Ascending aorta (tissue), 2 donors: ENCODE measurements at regions not wholly inside any gene's neighbourhood (a gene's known extent, or its start where the extent isn't known, plus 50 kb on each side); places are given as distances from the start of the nearest gene placed in this dataset.

ENCODE experiments used
- DNase-seq, 2 donors: peaks; one replicate each; pipeline ENCODE4 v3.0.0-alpha.2; 2019; ENCODE audit warnings: low spot score in 2 of 2
- H3K27ac ChIP-seq, 2 donors: fragments of 200-600 bp; sonication (generic); one replicate each; pipeline ENCODE4 v1.5.1; 2016 to 2017; ENCODE audit warnings: mild to moderate bottlenecking in 1 of 2
- H3K27me3 ChIP-seq: fragments of 200-600 bp; sonication (generic); one replicate; pipeline ENCODE4 v1.5.1; 2017
- H3K36me3 ChIP-seq, 2 donors: fragments of 200-600 bp; sonication (generic); one replicate each; pipeline ENCODE4 v1.5.1; 2016
- H3K4me1 ChIP-seq, 2 donors: fragments of 200-600 bp; sonication (generic); one replicate each; pipeline ENCODE4 v1.5.1; 2016 to 2017; ENCODE audit warnings: mild to moderate bottlenecking in 1 of 2
- H3K4me3 ChIP-seq, 2 donors: fragments of 200-600 bp; sonication (generic); one replicate each; pipeline ENCODE4 v1.5.1; 2016 to 2017; ENCODE audit warnings: mild to moderate bottlenecking in 1 of 2
- H3K9me3 ChIP-seq, 2 donors: fragments of 200-600 bp; sonication (generic); one replicate each; pipeline ENCODE4 v1.5.1; 2016
- intact Hi-C: fragments of 100-400 bp; cut with DNase I; formaldehyde crosslinking; loops from one replicate; pipeline ENCODE4 v1.15.1; 2023
- TF ChIP-seq, protein P1 (sequence below), 3 experiments: fragments of 200-600 bp in 2 of 3; fragments of 450-650 bp in 1 of 3; sonication (generic) in 2 of 3; IDR thresholded peaks; one replicate each; pipeline ENCODE4 v1.5.1; 2016 to 2019; ENCODE audit warnings: antibody characterized with exemption in 3 of 3, mild to moderate bottlenecking in 1 of 3, moderate library complexity in 1 of 3

DNA sequence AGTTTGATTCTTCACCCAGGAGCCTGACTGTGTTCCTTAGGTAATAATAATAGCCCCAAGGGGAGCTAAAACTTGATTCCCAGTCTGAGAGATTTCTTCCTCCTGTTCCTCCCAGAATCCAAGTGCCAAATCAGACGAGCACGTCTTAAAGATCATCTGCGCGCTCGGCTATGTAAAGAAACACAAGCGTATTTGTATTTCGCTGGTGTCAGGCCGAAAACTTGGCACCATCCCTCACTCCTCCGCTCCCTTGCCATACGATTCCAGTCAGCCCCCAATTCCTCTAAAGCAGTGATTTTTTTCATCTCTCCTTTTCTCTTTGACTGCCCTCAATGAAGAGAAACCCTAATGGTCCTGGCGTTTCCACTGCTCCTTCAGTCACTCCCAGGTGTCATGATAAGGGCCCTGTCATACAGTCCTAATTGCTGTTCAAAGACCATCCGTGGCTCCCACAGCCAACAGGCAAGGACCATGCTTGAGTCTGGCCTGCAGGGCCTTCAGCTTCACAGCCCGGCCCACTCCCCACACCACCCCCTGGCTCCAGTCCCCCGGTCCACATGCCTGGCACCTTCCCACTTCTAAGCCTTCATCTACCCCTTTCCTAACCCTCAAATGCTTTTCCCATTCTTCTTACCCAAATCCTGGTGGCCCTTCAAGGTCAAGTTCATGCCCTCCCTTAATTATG lies 130.8 kb upstream of the ID2 start:
- H3K4me3 ChIP-seq, result no peak overlapping the region
- H3K27ac ChIP-seq, result no peak overlapping the region
- TF ChIP-seq, protein P1, sequence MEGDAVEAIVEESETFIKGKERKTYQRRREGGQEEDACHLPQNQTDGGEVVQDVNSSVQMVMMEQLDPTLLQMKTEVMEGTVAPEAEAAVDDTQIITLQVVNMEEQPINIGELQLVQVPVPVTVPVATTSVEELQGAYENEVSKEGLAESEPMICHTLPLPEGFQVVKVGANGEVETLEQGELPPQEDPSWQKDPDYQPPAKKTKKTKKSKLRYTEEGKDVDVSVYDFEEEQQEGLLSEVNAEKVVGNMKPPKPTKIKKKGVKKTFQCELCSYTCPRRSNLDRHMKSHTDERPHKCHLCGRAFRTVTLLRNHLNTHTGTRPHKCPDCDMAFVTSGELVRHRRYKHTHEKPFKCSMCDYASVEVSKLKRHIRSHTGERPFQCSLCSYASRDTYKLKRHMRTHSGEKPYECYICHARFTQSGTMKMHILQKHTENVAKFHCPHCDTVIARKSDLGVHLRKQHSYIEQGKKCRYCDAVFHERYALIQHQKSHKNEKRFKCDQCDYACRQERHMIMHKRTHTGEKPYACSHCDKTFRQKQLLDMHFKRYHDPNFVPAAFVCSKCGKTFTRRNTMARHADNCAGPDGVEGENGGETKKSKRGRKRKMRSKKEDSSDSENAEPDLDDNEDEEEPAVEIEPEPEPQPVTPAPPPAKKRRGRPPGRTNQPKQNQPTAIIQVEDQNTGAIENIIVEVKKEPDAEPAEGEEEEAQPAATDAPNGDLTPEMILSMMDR (IDR thresholded peaks at IDR 0.05), result no peak
- intact Hi-C loops, result no loop called here
- H3K4me1 ChIP-seq, result no peaks in the 10 kb centered on the region
- H3K27me3 ChIP-seq, result no peaks in the 10 kb centered on the region
- no peak for DNase-seq
- H3K9me3 ChIP-seq, result peaks cover 0 to 6% of the 10 kb centered on the region in 2 donors
- H3K36me3 ChIP-seq, result no peaks in the 10 kb centered on the region

DNA sequence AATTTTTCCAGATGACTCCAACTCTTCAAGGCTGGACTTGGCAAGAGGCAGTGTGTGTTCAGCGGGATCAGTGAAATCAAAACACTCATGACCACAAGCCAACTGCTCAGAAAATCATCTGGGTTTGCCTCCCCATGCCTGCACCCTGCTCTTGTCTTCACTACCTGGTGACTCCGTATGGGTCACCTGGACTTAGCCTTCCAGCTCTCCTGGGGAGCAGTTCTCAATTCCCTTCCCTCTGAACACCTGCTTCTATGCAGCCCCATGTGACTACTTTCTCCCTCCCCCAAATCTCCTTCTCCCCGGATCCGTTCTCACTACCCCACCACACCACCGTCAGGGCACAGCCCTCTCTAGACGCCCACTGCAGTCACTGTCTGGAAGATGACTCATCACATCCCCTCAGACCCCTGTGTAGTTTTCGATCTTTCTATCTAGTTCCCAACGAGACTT lies 130.2 kb upstream of the ID2 start:
- Histone ChIP-seq H3K4me3 (no peak overlapping the region), H3K27ac (no peak overlapping the region), H3K36me3 (no peaks in the 10 kb centered on the region), H3K4me1 (no peaks in the 10 kb centered on the region), H3K9me3 (peaks cover 0 to 6% of the 10 kb centered on the region in 2 donors), H3K27me3 (no peaks in the 10 kb centered on the region)
- no peak for DNase-seq
- TF ChIP-seq, protein P1 (IDR thresholded peaks at IDR 0.05), result no peak
- intact Hi-C loops, result no loop called here

DNA sequence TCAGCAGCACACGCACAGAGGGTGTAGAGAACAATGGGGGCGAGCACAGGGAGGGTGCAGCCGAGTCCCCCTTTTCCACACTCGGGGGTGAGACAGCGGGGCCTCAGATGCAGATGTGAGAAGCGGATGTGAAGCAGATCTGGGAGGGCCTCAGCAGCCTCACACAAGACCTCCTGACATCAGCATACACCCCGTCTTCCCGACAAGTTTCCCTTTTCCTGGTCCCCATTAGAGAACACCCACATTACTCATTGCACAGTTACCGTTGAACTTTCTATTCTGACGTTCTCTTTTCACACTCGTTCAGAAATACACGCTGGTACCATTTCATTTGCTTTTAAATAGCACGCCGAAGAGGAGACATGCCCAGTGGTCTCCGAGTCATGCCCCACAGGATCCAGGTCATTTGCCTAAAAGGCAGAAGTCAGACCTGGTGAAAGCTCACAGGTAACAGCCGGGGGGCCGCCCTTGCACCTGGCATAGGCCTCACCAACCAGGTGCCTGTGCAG lies 129.5 kb upstream of the ID2 start:
- intact Hi-C loops, result no loop called here
- H3K4me1 ChIP-seq, result no peaks in the 10 kb centered on the region
- H3K4me3 ChIP-seq, result no peak overlapping the region
- TF ChIP-seq, protein P1 (IDR thresholded peaks at IDR 0.05), result no peak
- no peak for DNase-seq
- no peak overlapping the region for H3K27ac ChIP-seq
- peaks cover 0 to 6% of the 10 kb centered on the region in 2 donors for H3K9me3 ChIP-seq
- H3K27me3 ChIP-seq, result no peaks in the 10 kb centered on the region
- H3K36me3 ChIP-seq, result no peaks in the 10 kb centered on the region

DNA sequence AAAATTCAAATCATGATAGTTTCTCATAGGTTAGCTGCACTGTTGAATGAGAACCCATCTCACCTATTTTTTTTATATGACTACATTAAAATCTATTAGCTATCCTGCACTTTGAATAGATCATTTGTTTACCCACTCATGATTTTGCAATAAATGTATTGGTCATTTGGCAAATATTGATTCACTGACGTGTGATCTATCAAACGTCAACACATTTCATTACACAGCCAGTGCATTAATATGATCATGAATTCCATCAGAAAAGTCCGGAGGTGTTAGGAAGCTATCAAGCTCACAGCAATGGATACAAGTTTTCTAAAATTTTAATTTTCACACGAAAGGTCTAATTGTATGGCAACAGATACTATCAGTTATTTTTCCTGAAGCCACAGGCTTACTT lies 128.2 kb upstream of the ID2 start:
- H3K27ac ChIP-seq, result no peak overlapping the region
- H3K4me1 ChIP-seq, result no peaks in the 10 kb centered on the region
- no peaks in the 10 kb centered on the region for H3K36me3 ChIP-seq
- intact Hi-C loops, result no loop called here
- peaks cover 0 to 6% of the 10 kb centered on the region in 2 donors for H3K9me3 ChIP-seq
- H3K4me3 ChIP-seq, result no peak overlapping the region
- TF ChIP-seq, protein P1 (IDR thresholded peaks at IDR 0.05), result no peak
- H3K27me3 ChIP-seq, result no peaks in the 10 kb centered on the region
- no peak for DNase-seq

DNA sequence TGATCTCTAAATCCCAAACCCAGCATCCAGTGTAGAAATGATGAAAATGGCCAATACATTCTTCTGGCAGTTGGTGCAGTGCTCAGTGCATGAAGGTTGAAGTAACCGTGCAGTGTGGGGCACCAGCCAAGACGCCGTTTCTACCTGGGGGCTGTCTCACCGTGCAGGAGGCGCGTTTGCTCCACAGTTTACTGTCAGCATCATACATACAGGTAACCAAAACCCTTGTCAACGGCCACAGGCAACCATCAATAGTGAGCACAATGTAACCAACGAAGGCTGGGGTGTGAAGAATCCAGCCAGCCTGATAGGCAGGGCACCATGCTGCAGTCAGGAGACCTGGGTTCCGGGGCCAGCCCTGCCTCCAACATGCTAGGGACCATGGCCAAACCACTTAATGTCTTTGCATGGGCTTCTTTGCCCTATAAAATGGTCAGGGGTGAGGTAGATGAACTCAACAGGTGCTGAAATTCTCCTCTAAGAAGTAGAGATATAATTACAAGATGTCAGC lies 127.5 kb upstream of the ID2 start:
- no peak for DNase-seq
- intact Hi-C loops, result no loop called here
- H3K4me1 ChIP-seq, result no peaks in the 10 kb centered on the region
- H3K36me3 ChIP-seq, result no peaks in the 10 kb centered on the region
- H3K4me3 ChIP-seq, result no peak overlapping the region
- TF ChIP-seq, protein P1 (IDR thresholded peaks at IDR 0.05), result no peak
- peaks cover 0 to 6% of the 10 kb centered on the region in 2 donors for H3K9me3 ChIP-seq
- H3K27ac ChIP-seq, result no peak overlapping the region
- H3K27me3 ChIP-seq, result no peaks in the 10 kb centered on the region
